Stimulated activated CD4-positive, alpha-beta T cell treated with anti-CD3 and anti-CD28 coated beads, Interleukin-1b, Interleukin-23, amount 100 ng/mL, for 1 hour (primary cell): ENCODE measurements at regions not wholly inside any gene's neighbourhood (a gene's known extent, or its start where the extent isn't known, plus 50 kb on each side); places are given as distances from the start of the nearest gene placed in this dataset.

Experiments
- DNase-seq, 2 donors: peaks; one replicate each; pipeline ENCODE4 v3.0.0-alpha.2; 2020; ENCODE audit warnings: low read depth in 2 of 2

GRCh38 chr15:46703871-46704637, 1013.3 kb upstream of the SEMA6D start:
- no peak for DNase-seq

DNA sequence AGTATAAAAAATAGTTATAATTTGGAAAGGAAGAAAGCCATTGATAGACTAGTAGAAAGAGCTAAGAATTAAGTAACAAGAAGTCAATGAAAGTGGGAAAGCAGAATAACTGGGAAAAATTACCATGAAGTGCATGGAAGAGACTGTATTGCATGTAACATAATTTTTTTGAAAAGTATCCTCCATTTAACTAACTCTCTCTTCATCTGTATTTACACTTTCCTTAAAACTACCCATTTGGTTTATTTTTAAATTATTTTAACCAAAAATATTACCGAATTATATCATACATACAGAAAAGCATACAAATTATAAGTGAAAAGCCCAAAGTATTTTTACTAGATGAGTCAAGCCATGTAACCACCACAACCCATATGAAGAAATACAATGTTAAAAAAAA, 1009.9 kb upstream of the SEMA6D start:
- DNase-seq: no peak

- DNase-seq: no peak
Observed at GRCh38 chr15:46708226-46708625, 1009.1 kb upstream of the SEMA6D start.

DNA sequence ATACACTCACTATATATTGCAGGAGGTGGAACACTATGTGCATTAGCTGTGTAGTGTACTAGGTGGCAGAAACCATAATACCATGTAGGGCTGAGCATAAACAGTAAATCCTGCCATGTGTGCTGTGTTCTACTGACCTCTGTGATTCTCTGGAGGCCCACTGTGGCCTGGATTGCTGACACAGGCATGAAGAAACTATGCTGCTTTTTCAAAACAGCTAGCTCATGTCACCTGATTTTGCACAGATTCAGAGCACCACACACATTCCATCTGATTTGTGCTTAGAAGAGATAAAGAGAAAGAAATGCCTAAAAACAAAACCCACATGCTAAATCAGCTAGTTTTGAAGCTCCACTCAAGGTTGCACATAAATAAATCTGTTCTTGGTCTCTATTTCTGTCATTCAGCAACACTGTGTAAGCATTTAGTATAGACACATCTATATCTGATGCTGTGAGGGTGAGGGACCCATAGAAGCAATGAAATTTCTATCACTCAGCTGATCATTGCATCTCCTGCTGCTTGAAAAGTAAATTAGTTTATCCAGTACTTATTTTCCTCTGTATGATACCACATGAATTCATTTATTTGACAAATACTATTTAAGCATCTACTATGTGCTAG, 1007.7 kb upstream of the SEMA6D start:
- DNase-seq: no peak

DNA sequence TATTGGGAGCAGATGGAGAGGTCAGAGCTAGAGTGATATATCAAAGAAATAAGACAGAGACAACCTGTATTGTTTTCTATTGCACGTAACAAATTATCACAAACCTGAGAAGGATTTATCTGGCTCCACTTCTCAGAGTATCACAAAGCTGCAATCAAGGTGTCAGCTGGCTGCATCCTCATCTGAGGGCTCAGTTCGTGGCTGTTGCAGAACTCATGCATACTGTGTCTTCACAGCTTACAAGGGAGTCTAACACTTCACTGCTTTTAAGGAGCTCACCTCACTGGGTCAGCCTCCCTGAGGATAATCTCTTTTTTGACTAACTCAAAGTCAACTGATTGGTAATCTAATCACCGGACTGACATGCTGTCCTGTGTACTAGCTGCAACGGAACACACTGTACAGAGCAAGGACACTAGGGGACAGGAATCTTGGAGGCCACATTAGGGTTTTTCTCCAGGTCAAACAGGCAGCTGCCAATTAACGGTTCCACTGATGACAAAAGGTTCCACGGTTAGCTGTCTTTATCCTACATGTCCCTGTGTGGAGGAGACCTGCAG, 1006.8 kb upstream of the SEMA6D start:
- no peak for DNase-seq

DNA sequence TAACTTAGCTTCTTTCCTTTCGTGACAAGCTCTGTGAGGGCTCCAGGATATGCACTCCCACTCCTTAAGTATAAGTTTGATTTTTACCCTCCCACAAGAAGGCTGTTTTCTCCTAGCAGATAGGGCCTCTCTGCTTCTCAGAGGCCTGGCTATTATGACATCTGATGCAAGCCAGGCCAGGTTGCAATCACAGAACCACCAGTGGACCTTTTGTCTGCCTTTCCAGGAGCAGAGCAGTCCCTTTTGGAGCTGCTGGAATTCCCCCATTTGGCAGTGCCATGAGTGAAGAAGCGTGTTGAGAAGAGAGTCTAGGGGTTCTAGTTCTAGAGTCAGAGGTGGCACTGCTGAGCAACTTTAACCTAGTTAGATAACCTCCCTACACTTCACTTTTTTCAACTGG, 1004.3 kb upstream of the SEMA6D start:
- DNase-seq: no peak

- no peak for DNase-seq
Observed at GRCh38 chr15:46714950-46715349, 1002.4 kb upstream of the SEMA6D start.

- DNase-seq: no peak
Observed at GRCh38 chr15:46723308-46723707, 994.0 kb upstream of the SEMA6D start.

DNA sequence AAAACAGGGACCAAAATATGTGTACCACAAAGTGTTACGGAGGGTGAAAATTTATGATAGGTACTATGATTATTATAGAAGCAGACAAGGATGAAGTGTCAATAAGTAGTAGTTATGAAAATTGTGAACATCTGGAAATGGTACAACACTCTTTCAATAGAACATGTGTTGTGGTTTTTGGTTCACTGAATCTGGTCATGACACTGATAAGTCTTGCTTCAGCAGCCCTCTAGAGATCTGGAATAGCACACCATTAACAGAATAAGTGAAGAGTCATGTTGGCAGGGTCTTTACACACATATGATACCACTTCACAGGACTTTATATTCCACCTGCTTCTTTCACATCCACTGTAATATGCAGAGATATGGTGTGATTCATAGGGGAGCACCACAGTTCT, 985.2 kb upstream of the SEMA6D start:
- no peak for DNase-seq

DNA sequence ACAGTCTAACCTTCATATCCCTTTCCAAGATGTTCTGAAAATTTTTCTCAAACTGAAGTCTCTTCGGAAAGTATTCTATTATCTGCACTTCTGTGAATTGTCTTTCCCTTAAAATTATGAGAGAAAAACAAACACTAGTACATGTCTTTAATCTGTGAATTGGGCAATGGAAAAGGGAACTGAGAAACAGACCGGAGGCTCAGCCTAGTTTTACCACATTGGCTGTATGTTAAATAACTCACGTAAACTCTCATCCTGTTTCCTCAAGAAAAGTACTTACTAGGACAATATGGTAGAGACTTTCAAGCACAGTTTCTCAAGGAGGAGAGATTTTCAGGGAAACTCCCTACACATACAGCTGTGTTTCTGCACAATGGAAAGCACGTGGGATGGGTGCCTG, 982.2 kb upstream of the SEMA6D start:
- no peak for DNase-seq

DNA sequence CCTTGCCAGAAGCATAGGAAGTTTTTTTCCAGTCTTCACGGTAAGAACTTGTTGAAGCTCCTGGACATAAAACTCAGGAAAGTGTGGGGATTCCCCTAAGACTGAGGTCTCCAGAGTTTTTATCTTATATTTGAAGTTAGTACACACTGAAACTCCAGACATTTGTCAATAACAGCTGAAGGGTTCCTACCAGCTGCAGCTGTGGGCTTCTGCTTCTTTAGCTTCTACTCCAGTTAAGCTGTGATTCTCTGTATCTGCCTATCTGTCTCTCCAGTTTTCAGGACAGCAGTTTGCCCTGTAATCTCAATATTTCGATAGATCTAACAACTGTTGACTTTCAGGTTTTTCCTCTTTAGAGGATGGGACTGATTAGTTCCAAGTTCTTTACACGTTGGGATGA, 966.0 kb upstream of the SEMA6D start:
- no peak for DNase-seq

- DNase-seq: no peak
Observed at GRCh38 chr15:46753946-46754345, 963.4 kb upstream of the SEMA6D start.

GRCh38 chr15:46763091-46763490, 954.2 kb upstream of the SEMA6D start:
- no peak for DNase-seq

DNA sequence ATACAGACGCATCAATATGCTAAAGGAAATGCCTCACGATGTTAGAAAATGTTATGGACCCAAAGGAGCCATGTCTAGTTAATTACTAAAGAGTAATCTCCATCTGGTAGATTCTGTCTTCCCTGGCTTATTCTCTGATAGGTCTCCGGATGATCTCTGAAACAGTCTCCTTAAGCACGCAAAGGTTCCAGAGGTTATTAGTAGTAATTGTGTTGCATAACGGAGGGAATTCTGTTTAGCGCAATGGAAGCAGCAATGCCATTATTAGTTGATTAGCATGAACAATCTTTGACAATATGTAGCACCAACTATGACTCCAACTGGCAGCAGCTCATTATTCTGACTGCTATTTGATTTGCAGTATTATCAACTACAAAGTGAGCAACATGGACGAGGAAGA, 952.5 kb upstream of the SEMA6D start:
- DNase-seq: no peak

GRCh38 chr15:46766021-46766420, 951.3 kb upstream of the SEMA6D start:
- DNase-seq: no peak

DNA sequence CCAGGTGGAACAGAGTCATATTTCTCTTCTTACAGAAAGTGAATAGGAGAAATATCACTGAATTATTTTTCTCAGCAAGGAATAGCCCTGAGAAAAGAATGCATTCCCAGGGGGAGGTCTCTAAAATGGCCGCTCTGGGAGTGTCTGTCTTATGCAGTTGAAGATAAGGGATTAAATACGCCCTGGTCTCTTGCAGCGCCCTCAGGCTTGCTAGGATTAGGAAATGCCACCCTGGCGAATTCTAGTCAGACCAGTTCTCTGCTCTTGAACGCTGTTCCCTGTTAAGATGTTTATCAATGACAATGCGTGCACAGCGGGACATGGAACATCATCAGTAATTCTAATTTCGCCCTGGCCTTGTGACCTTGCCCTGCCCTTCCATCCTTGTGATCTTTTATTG, 949.0 kb upstream of the SEMA6D start:
- DNase-seq: no peak

DNA sequence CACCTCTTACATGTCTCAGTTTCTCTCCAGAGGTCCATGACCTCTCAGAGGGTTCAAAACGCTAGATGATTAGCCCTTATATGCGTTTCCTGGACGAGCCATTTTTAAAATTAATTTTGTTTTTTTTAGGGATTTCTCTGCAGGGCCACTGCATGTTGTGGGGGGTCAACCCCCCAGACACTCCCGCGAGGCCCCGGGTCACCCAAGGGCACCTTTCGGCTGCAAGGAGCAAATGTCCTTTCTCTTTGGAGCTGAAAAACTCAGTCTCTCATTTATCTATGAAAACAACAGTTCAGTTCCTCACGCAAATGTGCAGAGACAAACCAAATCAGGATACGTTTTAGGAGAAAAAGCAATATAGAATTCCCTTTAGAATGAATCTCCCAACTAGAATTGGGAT, 944.3 kb upstream of the SEMA6D start:
- DNase-seq: no peak

GRCh38 chr15:46778876-46779275, 938.4 kb upstream of the SEMA6D start:
- no peak for DNase-seq

DNA sequence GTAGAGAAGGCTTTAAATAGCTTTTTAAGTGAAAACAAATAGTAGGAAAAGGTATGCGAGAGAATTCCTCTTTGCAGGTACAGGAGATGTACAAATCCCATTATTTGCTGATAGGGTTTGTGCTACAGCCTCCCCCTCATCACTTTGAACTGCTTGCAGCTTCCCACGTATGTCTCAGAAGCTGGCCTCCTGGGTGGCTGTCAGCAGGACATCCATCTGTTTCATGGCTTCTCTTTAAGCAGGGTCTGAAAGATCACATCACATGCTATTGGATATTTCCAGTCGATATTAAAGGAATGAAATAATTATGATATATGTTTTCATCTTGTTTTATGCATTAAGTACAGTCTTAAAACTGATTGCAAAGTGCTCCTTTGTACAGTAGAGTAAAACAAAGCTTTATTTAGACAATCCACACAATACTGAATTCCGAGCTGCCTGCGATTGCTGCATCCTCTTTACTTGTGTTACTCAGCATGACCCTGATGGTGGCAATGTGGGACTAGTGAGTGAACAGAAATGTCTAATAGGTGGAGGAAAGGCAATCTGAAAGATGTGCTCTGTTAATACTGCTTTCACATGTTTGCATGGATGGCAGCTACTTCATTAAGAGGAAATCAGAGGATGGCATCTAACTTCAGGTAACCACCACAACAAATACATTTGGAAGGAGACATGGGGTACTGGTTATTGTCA, 930.6 kb upstream of the SEMA6D start:
- DNase-seq: no peak

DNA sequence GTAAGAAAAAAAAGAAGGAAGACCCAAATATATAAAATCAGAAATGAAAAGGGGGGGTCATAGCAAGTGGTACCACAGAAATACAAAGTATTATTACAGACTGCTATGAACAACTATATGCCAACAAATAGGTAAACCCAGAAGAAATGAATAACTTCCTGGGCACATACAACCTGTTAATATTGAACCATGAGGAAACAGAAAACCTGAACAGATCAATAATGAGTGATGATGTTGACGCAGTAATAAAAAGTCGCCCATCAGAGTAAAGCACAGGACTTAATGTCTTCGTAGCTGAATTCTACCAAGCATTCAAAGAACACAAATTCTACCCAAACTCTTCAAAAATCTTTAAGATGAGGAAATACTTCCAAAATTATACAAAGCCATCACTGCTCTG, 921.6 kb upstream of the SEMA6D start:
- DNase-seq: no peak

- DNase-seq: no peak
Observed at GRCh38 chr15:46808834-46809233, 908.5 kb upstream of the SEMA6D start.

GRCh38 chr15:46815240-46815639, 902.1 kb upstream of the SEMA6D start:
- no peak for DNase-seq

- DNase-seq: no peak
Observed at GRCh38 chr15:46815765-46816164, 901.5 kb upstream of the SEMA6D start.
